K562 (cell line): ENCODE measurements at regions not wholly inside any gene's neighbourhood (a gene's known extent, or its start where the extent isn't known, plus 50 kb on each side); places are given as distances from the start of the nearest gene placed in this dataset.

Experiments
- ATF3 ChIP-seq, 2 experiments: fragments of 450-650 bp in 1 of 2; sonication (generic) in 1 of 2; formaldehyde crosslinking in 1 of 2; IDR thresholded peaks in 1 of 2; conservative IDR thresholded peaks in 1 of 2; 2 replicates each; pipeline versions ENCODE4 v1.6.1 to v1.8.1; 2016 to 2023; ENCODE audit warnings: mild to moderate bottlenecking in 2 of 2, moderate library complexity in 2 of 2, inconsistent platforms in 1 of 2, missing genetic modification reagents in 1 of 2
- CTCF ChIP-seq, 3 experiments: IDR thresholded peaks in 2 of 3; conservative IDR thresholded peaks in 1 of 3; 2 replicates each; pipeline ENCODE4 v1.5.1; 2011 to 2012; ENCODE audit warnings: low read length in 3 of 3, mild to moderate bottlenecking in 3 of 3, control low read depth in 2 of 3, improper control_type of control experiment in 1 of 3, inconsistent platforms in 1 of 3, low read depth in 1 of 3, mixed read lengths in 1 of 3, moderate library complexity in 1 of 3; ENCODE audit not compliant: insufficient read depth in 2 of 3
- EZH2 ChIP-seq: IDR thresholded peaks from 2 replicates; pipeline ENCODE4 v1.6.1; 2012; ENCODE audit warnings: low read depth, mild to moderate bottlenecking, inconsistent platforms, low read length, borderline replicate concordance
- FOXK1 ChIP-seq: sonication (generic); formaldehyde crosslinking; IDR thresholded peaks from 2 replicates; pipeline ENCODE4 v1.8.0; 2022; ENCODE audit warnings: missing genetic modification reagents, mild to moderate bottlenecking, borderline replicate concordance
- GATAD2B ChIP-seq: fragments of 450-650 bp; IDR thresholded peaks from 2 replicates; pipeline ENCODE4 v1.6.1; 2017; ENCODE audit warnings: mild to moderate bottlenecking, borderline replicate concordance
- SMARCA4 ChIP-seq: fragments of 450-650 bp; IDR thresholded peaks from 2 replicates; pipeline ENCODE4 v1.6.1; 2016
- TEAD2 ChIP-seq: fragments of 450-650 bp; IDR thresholded peaks from 2 replicates; pipeline ENCODE4 v1.6.1; 2016; ENCODE audit warnings: missing genetic modification characterization, control low read depth, missing compliant biosample characterization
- ZNF318 ChIP-seq, 2 experiments: fragments of 450-650 bp; IDR thresholded peaks; 2 replicates each; pipeline ENCODE4 v1.6.1; 2016; ENCODE audit warnings: mild to moderate bottlenecking in 2 of 2, borderline replicate concordance in 1 of 2, low read depth in 1 of 2, moderate library complexity in 1 of 2

DNA sequence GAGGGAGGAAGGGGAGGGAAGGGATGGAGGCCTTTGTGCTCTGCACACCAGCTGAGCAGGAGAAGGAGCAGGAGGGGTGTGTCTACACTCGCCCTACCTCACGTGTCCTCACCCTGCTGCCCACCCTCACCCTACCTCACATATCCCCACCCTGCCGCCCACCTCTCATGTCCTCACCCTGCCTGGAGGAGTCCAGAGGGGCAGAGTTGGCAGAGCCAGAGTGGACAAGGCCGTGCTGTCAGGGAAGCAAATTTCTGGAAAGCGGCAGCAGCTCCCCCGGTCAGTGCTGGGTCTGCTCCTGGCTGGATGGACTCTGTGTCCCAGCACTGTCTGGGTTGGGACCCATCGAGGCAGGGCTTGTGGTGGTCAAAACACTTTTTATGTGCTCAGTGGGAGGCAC is 799.6 kb downstream of the BRD1 start:
- no peak for TF ChIP-seq EZH2
- TF ChIP-seq ATF3 (IDR thresholded peaks at IDR 0.05), result no peak
- TF ChIP-seq ATF3 (CRISPR knock-in tag; conservative IDR thresholded peaks at IDR 0.05), result no peak
- no peak for TF ChIP-seq ZNF318 (IDR thresholded peaks at IDR 0.05; ENCODE audit: borderline replicate concordance in 1 of 2, low read depth in 1 of 2)
- TF ChIP-seq CTCF (IDR thresholded peaks at IDR 0.05 in 2 of 3, conservative IDR thresholded peaks at IDR 0.05 in 1 of 3; ENCODE audit: insufficient read depth in 2 of 3, low read depth in 1 of 3, low read length in 3 of 3), result no peak
- TF ChIP-seq TEAD2 (tag), result no peak
- no peak for TF ChIP-seq GATAD2B
- TF ChIP-seq FOXK1 (CRISPR knock-in tag), result no peak
- TF ChIP-seq SMARCA4, result no peak
